WERI-Rb-1 (cell line): ENCODE measurements at regions not wholly inside any gene's neighbourhood (a gene's known extent, or its start where the extent isn't known, plus 50 kb on each side); places are given as distances from the start of the nearest gene placed in this dataset.

Source experiments
- DNase-seq: peaks from one replicate; pipeline ENCODE4 v3.0.0-alpha.2; 2020
- H3K27ac ChIP-seq: fragments of 250-450 bp; sonication (Bioruptor Pico); 2 replicates; pipeline ENCODE4 v1.5.1; 2020; ENCODE audit warnings: mild to moderate bottlenecking, moderate library complexity
- H3K27me3 ChIP-seq: fragments of 250-450 bp; sonication (Bioruptor Pico); 2 replicates; pipeline ENCODE4 v1.5.1; 2021; ENCODE audit warnings: mild to moderate bottlenecking, low read depth, moderate library complexity; ENCODE audit not compliant: insufficient read depth, severe bottlenecking
- H3K36me3 ChIP-seq: fragments of 250-450 bp; sonication (Bioruptor Pico); 2 replicates; pipeline ENCODE4 v1.5.1; 2020; ENCODE audit warnings: mild to moderate bottlenecking, moderate library complexity
- H3K4me3 ChIP-seq: 2 replicates; pipeline ENCODE4 v1.5.1; 2011; ENCODE audit warnings: low read depth, mild to moderate bottlenecking, control low read depth, low read length
- H3K9me3 ChIP-seq: fragments of 250-450 bp; sonication (Bioruptor Pico); 2 replicates; pipeline ENCODE4 v1.5.1; 2021; ENCODE audit warnings: mild to moderate bottlenecking, moderate library complexity; ENCODE audit not compliant: severe bottlenecking
- CTCF ChIP-seq: IDR thresholded peaks from 2 replicates; pipeline ENCODE4 v1.5.1; 2011; ENCODE audit warnings: low read depth, mild to moderate bottlenecking, control low read depth, inconsistent platforms, low read length

GRCh38 chr7:422191-422885 is 97.3 kb downstream of the PDGFA start:
- no peaks in the 10 kb centered on the region for H3K27me3 ChIP-seq
- H3K4me3 ChIP-seq = no peak overlapping the region
- H3K36me3 ChIP-seq = no peaks in the 10 kb centered on the region
- DNase-seq = no peak
- peaks cover 7% of the 10 kb centered on the region for H3K9me3 ChIP-seq
- TF ChIP-seq CTCF = no peak
- no peak overlapping the region for H3K27ac ChIP-seq

- Histone ChIP-seq H3K9me3 (peaks cover 2% of the 10 kb centered on the region), H3K36me3 (no peaks in the 10 kb centered on the region), H3K27me3 (no peaks in the 10 kb centered on the region), H3K4me3 (no peak overlapping the region), H3K27ac (no peak overlapping the region)
- TF ChIP-seq CTCF = no peak
- DNase-seq = no peak
These were observed 96.8 kb downstream of the PDGFA start for GRCh38 chr7:422886-423225.

- Histone ChIP-seq H3K9me3 (no peaks in the 10 kb centered on the region), H3K4me3 (no peak overlapping the region), H3K27ac (no peak overlapping the region), H3K36me3 (no peaks in the 10 kb centered on the region), H3K27me3 (no peaks in the 10 kb centered on the region)
- no peak for DNase-seq
- TF ChIP-seq CTCF = no peak
These were observed 96.1 kb downstream of the PDGFA start for GRCh38 chr7:423312-424260.

GRCh38 chr7:424301-424935 is 95.2 kb downstream of the PDGFA start:
- H3K27ac ChIP-seq = no peak overlapping the region
- no peaks in the 10 kb centered on the region for H3K27me3 ChIP-seq
- H3K4me3 ChIP-seq = no peak overlapping the region
- H3K9me3 ChIP-seq = no peaks in the 10 kb centered on the region
- no peak for TF ChIP-seq CTCF
- no peaks in the 10 kb centered on the region for H3K36me3 ChIP-seq
- no peak for DNase-seq

GRCh38 chr7:424961-425793 is 94.5 kb downstream of the PDGFA start:
- Histone ChIP-seq H3K4me3 (no peak overlapping the region), H3K9me3 (no peaks in the 10 kb centered on the region), H3K36me3 (no peaks in the 10 kb centered on the region), H3K27me3 (no peaks in the 10 kb centered on the region), H3K27ac (no peak overlapping the region)
- TF ChIP-seq CTCF = no peak
- DNase-seq = no peak
